Nephron progenitor cell (in vitro differentiated cells): ENCODE measurements at regions not wholly inside any gene's neighbourhood (a gene's known extent, or its start where the extent isn't known, plus 50 kb on each side); places are given as distances from the start of the nearest gene placed in this dataset.

Source experiments
- DNase-seq: peaks from one replicate; pipeline ENCODE4 v3.0.0; 2021
- H3K27ac Mint-ChIP-seq: 2 replicates; pipeline ENCODE4 v1.8.0; 2021; ENCODE audit warnings: mild to moderate bottlenecking, moderate library complexity, mixed read lengths
- H3K27me3 Mint-ChIP-seq: 2 replicates; pipeline ENCODE4 v1.8.0; 2021; ENCODE audit warnings: mild to moderate bottlenecking, low read depth, mixed read lengths; ENCODE audit not compliant: poor library complexity
- H3K36me3 Mint-ChIP-seq: 2 replicates; pipeline ENCODE4 v1.8.0; 2021; ENCODE audit warnings: low read depth, mixed read lengths
- H3K4me1 Mint-ChIP-seq: 2 replicates; pipeline ENCODE4 v1.8.0; 2021; ENCODE audit warnings: mixed read lengths
- H3K4me3 Mint-ChIP-seq: 2 replicates; pipeline ENCODE4 v1.8.0; 2021; ENCODE audit warnings: mild to moderate bottlenecking, moderate library complexity, mixed read lengths
- H3K9me3 Mint-ChIP-seq: 2 replicates; pipeline ENCODE4 v1.8.0; 2021; ENCODE audit warnings: mild to moderate bottlenecking, moderate library complexity, mixed read lengths
- CTCF ChIP-seq: fragments of 200-600 bp; sonication (generic); IDR thresholded peaks from 2 replicates; pipeline ENCODE4 v1.5.0; 2021; ENCODE audit warnings: antibody characterized with exemption

- no peak overlapping the region for H3K4me3 Mint-ChIP-seq
- DNase-seq: no peak
- H3K36me3 Mint-ChIP-seq: no peaks in the 10 kb centered on the region
- H3K27me3 Mint-ChIP-seq: peaks cover 13% of the 10 kb centered on the region
- no peak for TF ChIP-seq CTCF
- peaks cover 5% of the 10 kb centered on the region for H3K4me1 Mint-ChIP-seq
- no peak overlapping the region for H3K27ac Mint-ChIP-seq
- no peaks in the 10 kb centered on the region for H3K9me3 Mint-ChIP-seq
Measured at GRCh38 chr6:25112322-25112773, 166.8 kb upstream of the CARMIL1 start.

GRCh38 chr6:25113436-25113835 lies 165.7 kb upstream of the CARMIL1 start:
- DNase-seq: no peak
- H3K27me3 Mint-ChIP-seq: peaks cover 13% of the 10 kb centered on the region
- no peak for TF ChIP-seq CTCF
- H3K27ac Mint-ChIP-seq: no peak overlapping the region
- H3K36me3 Mint-ChIP-seq: no peaks in the 10 kb centered on the region
- H3K9me3 Mint-ChIP-seq: no peaks in the 10 kb centered on the region
- H3K4me1 Mint-ChIP-seq: peaks cover 5% of the 10 kb centered on the region
- no peak overlapping the region for H3K4me3 Mint-ChIP-seq

- Mint-ChIP-seq H3K4me3 (no peak overlapping the region), H3K27ac (no peak overlapping the region), H3K27me3 (peaks cover 13% of the 10 kb centered on the region), H3K36me3 (no peaks in the 10 kb centered on the region), H3K9me3 (no peaks in the 10 kb centered on the region), H3K4me1 (peaks cover 5% of the 10 kb centered on the region)
- DNase-seq: no peak
- TF ChIP-seq CTCF: no peak
Measured at GRCh38 chr6:25118038-25118437, 161.1 kb upstream of the CARMIL1 start.

GRCh38 chr6:25121186-25121585 lies 158.0 kb upstream of the CARMIL1 start:
- TF ChIP-seq CTCF: no peak
- no peak for DNase-seq
- Mint-ChIP-seq H3K9me3 (peaks cover 3% of the 10 kb centered on the region), H3K27ac (no peak overlapping the region), H3K4me1 (peaks cover 5% of the 10 kb centered on the region), H3K4me3 (no peak overlapping the region), H3K36me3 (no peaks in the 10 kb centered on the region), H3K27me3 (peaks cover 7% of the 10 kb centered on the region)

GRCh38 chr6:25122001-25122400 lies 157.2 kb upstream of the CARMIL1 start:
- H3K9me3 Mint-ChIP-seq: peaks cover 3% of the 10 kb centered on the region
- no peak overlapping the region for H3K27ac Mint-ChIP-seq
- no peak for TF ChIP-seq CTCF
- no peak overlapping the region for H3K4me3 Mint-ChIP-seq
- H3K4me1 Mint-ChIP-seq: peaks cover 5% of the 10 kb centered on the region
- no peaks in the 10 kb centered on the region for H3K36me3 Mint-ChIP-seq
- H3K27me3 Mint-ChIP-seq: peaks cover 7% of the 10 kb centered on the region
- DNase-seq: no peak

- no peak for TF ChIP-seq CTCF
- peaks cover 7% of the 10 kb centered on the region for H3K27me3 Mint-ChIP-seq
- H3K9me3 Mint-ChIP-seq: peaks cover 3% of the 10 kb centered on the region
- no peak overlapping the region for H3K4me3 Mint-ChIP-seq
- H3K36me3 Mint-ChIP-seq: no peaks in the 10 kb centered on the region
- no peak for DNase-seq
- peaks cover 5% of the 10 kb centered on the region for H3K4me1 Mint-ChIP-seq
- H3K27ac Mint-ChIP-seq: no peak overlapping the region
Measured at GRCh38 chr6:25122622-25123237, 156.4 kb upstream of the CARMIL1 start.
